Lower leg skin (tissue), 4 donors: ENCODE measurements at regions not wholly inside any gene's neighbourhood (a gene's known extent, or its start where the extent isn't known, plus 50 kb on each side); places are given as distances from the start of the nearest gene placed in this dataset.

Experiments
- DNase-seq, 2 donors: peaks; one replicate each; pipeline ENCODE4 v3.0.0-alpha.2; 2019; ENCODE audit warnings: low spot score in 2 of 2
- H3K4me3 ChIP-seq: fragments of 200-600 bp; sonication (generic); 2 replicates; pipeline ENCODE4 v1.5.1; 2017; ENCODE audit warnings: mild to moderate bottlenecking, low read depth; ENCODE audit not compliant: poor library complexity, severe bottlenecking
- POLR2A ChIP-seq, 2 donors: fragments of 450-650 bp; IDR thresholded peaks; one replicate each; pipeline ENCODE4 v1.6.1; 2016 to 2017; ENCODE audit warnings: antibody characterized with exemption in 2 of 2, mild to moderate bottlenecking in 1 of 2, moderate library complexity in 1 of 2
- WGBS, 2 donors: methylation state at CpG; one replicate each; pipeline ENCODE4 v1.1.5; 2018; 5-methylcytosine and 5-hydroxymethylcytosine counted together
- intact Hi-C: fragments of 100-400 bp; cut with DNase I; formaldehyde crosslinking; loops from one replicate; pipeline ENCODE4 v1.15.0; 2023; ENCODE audit warnings: low total_unique reads
- TF ChIP-seq, protein P1 (sequence below), 3 donors: fragments of 450-650 bp; IDR thresholded peaks; one replicate each; pipeline ENCODE4 v1.5.1; 2016; ENCODE audit warnings: antibody characterized with exemption in 3 of 3, mild to moderate bottlenecking in 3 of 3, moderate library complexity in 2 of 3

DNA sequence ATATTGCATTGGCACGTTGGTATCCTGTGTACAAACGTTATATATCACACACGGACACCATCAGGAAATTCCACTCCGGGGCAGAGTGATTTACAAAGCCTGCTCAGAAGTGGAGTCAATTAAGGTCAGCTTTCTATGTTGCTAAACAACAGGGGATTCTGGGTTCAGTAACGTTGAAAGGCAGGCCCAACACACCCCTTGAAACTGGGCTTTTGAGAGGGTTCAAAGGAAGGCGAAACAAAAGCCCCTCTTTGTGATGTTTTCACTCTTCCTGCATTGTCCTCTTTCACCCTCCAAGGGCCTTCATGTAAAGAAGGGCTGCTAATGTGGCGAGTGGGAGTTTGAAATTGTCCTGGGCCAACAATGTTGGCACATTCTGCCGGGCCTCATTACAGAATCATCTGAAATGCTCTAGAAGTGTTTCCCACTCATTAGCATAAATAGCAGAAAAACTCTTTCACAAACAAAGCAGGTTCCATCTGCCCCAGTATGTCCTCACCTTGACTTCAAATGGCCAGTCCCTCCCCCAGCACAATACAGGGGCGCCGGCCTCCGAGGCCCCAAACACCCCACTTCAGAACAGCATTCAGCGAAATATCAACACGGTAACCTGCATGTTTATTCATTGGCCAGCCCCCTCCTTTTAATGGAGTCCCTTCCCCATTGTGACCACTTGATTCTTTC, 76.4 kb downstream of the HES1 start:
- 66 to 69% methylated on average over 13 of the region's 13 CpGs for WGBS, 2 donors
- intact Hi-C loops, result no loop called here
- no peak overlapping the region for H3K4me3 ChIP-seq
- DNase-seq, result no peak
- TF ChIP-seq POLR2A (IDR thresholded peaks at IDR 0.05), result no peak
- TF ChIP-seq, protein P1, sequence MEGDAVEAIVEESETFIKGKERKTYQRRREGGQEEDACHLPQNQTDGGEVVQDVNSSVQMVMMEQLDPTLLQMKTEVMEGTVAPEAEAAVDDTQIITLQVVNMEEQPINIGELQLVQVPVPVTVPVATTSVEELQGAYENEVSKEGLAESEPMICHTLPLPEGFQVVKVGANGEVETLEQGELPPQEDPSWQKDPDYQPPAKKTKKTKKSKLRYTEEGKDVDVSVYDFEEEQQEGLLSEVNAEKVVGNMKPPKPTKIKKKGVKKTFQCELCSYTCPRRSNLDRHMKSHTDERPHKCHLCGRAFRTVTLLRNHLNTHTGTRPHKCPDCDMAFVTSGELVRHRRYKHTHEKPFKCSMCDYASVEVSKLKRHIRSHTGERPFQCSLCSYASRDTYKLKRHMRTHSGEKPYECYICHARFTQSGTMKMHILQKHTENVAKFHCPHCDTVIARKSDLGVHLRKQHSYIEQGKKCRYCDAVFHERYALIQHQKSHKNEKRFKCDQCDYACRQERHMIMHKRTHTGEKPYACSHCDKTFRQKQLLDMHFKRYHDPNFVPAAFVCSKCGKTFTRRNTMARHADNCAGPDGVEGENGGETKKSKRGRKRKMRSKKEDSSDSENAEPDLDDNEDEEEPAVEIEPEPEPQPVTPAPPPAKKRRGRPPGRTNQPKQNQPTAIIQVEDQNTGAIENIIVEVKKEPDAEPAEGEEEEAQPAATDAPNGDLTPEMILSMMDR (IDR thresholded peaks at IDR 0.05), result no peak

DNA sequence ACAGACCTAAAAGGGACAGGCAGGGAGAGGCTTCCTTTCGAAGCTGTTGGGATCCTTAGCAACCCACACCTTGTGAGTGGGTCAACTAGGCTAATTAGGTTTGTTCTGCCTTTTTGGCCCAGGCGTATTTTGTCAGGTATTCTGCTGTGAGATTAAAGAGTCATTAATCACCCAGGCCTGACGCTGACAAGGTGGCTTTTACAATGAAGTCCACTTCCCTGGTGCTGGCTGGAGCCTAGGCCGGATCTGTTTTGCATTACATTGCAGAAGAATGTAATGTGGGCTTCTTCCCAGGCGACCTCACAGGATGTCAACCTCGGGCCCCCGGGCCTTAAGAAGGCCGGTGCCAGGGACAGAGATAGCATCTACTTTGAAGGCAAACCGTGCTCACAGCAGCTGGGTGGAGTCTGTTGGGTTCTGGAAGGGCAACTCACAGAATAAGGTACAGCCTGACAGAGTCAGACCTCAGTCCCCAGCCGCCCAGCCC, 76.9 kb downstream of the HES1 start:
- H3K4me3 ChIP-seq, result no peak overlapping the region
- intact Hi-C loops, result no loop called here
- TF ChIP-seq, protein P1 (IDR thresholded peaks at IDR 0.05), result no peak
- TF ChIP-seq POLR2A (IDR thresholded peaks at IDR 0.05), result no peak
- no peak for DNase-seq
- whole genome bisulfite sequencing, 2 donors, result 30 to 39% methylated on average over 10 of the region's 10 CpGs

DNA sequence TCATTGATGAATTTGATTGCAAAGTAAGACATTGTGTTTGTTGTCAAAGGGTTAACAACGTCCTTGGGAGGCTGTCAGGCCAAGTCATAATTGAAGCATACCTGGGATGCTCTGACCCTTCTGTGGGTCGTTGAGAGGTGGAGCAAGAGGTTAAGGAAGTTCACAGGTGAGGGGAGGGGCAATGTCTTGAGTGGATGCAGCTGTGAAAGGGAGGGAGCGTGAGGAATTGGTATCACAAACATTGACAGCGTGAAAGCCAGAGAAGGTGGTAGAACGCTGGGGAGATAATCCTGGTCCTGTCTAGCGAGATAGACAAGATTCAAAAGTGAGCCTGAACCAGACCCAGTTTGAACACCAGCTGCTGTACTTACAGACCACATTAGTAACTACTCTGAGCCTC, 79.4 kb downstream of the HES1 start:
- TF ChIP-seq, protein P1 (IDR thresholded peaks at IDR 0.05), result no peak
- no peak for TF ChIP-seq POLR2A (IDR thresholded peaks at IDR 0.05)
- intact Hi-C loops, result no loop called here
- 56 to 71% methylated on average over 6 of the region's 6 CpGs for WGBS, 2 donors
- DNase-seq, result no peak
- H3K4me3 ChIP-seq, result no peak overlapping the region

DNA sequence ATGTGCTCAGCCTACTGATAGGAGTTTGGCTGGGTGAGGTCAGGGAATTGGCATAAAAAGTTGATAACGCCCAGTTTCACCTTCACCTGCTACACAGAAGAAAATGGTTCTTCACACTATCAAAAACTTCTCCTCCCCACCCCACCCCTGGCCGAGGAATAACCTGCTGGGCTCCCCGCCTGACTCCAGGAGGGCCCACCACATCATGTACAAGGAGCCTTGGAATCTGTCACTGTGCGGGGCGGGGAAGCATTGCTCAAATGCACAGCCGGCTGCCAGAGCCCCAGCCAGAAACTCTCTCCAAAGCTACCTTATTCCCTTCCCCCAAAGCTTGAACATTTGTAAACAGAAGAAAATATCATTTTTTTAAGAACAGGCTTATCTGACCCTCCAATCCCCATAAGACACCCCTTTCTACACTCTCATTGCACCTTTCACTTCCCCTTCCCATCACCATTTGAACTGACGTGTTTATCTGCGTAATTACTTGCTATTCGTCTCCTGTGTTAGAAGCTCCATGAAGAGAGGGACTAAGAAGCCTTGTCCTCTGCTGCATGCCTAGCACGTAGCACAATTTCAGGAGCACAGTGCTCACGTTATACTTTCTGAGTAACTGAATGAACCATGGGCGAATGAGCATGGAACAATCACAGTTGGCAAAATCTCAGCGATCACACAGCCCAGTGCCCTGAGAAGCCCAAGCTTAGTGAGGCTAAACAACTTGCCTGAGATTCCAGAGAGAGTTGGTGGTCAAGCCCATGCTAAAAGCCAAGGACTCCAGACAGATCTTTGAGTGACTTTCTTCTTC, 82.9 kb downstream of the HES1 start:
- no peak for TF ChIP-seq POLR2A (IDR thresholded peaks at IDR 0.05)
- TF ChIP-seq, protein P1 (IDR thresholded peaks at IDR 0.05), result no peak
- WGBS, 2 donors, result 73 to 78% methylated on average over 13 of the region's 13 CpGs
- no peak overlapping the region for H3K4me3 ChIP-seq
- intact Hi-C loops, result no loop called here
- DNase-seq, result peak in 1 of 2 donors; percentile 68

DNA sequence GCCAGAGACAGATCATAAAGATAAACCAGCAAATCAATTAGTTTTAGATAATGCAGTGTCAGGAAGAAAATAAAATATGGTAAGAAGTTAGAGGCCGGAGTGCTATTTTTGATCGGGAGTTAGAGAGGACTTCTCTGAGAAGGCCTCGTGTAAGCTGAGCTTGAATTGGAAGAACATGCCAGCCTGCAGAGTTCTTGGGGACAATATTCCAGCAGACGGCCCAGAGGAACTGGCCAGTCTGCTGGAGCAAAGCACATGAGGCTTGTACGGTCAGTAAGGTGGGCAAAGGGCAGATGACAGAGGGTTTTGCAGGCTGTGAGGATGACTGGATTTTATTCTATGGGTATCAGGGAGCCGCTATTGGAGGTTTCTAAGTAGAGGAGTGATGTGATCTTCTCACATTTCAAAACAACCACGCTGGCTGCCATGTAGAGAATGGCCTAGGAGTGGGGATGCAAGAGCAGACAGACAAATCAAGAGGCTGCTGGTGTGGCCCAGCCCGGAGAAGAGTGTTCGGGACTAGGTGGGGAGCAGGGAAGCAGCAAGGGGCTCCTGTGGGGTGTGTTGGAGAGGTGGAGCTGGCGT, 84.0 kb downstream of the HES1 start:
- no peak for TF ChIP-seq POLR2A (IDR thresholded peaks at IDR 0.05)
- TF ChIP-seq, protein P1 (IDR thresholded peaks at IDR 0.05), result no peak
- intact Hi-C loops, result no loop called here
- DNase-seq, result peak in 1 of 2 donors; percentile 76
- 93% methylated on average over 10 of the region's 10 CpGs for WGBS, 2 donors
- H3K4me3 ChIP-seq, result no peak overlapping the region
